Liver (tissue), 3 donors: ENCODE measurements at regions not wholly inside any gene's neighbourhood (a gene's known extent, or its start where the extent isn't known, plus 50 kb on each side); places are given as distances from the start of the nearest gene placed in this dataset.

Source experiments
- EGR1 ChIP-seq, 2 donors: IDR thresholded peaks; 2 replicates each; pipeline ENCODE4 v1.6.1; 2016 to 2018; ENCODE audit warnings: antibody characterized with exemption in 2 of 2, low read depth in 2 of 2
- FOXA1 ChIP-seq: IDR thresholded peaks from 2 replicates; pipeline ENCODE4 v1.6.1; 2016; ENCODE audit warnings: antibody characterized with exemption
- GABPA ChIP-seq, 2 donors: IDR thresholded peaks in 1 of 2; conservative IDR thresholded peaks in 1 of 2; 2 replicates each; pipeline ENCODE4 v1.6.1; 2016; ENCODE audit warnings: antibody characterized with exemption in 2 of 2, mild to moderate bottlenecking in 1 of 2, moderate library complexity in 1 of 2
- HNF4A ChIP-seq, 2 donors: conservative IDR thresholded peaks; 2 replicates each; pipeline ENCODE4 v1.6.1; 2016; ENCODE audit warnings: antibody characterized with exemption in 2 of 2, mild to moderate bottlenecking in 2 of 2
- JUND ChIP-seq, 2 donors: IDR thresholded peaks; 2 replicates each; pipeline ENCODE4 v1.6.1; 2016; ENCODE audit warnings: antibody characterized with exemption in 2 of 2
- NR2F2 ChIP-seq: IDR thresholded peaks from 2 replicates; pipeline ENCODE4 v1.6.1; 2016; ENCODE audit warnings: antibody characterized with exemption
- RAD21 ChIP-seq, 2 donors: IDR thresholded peaks; 2 replicates each; pipeline ENCODE4 v1.6.1; 2016; ENCODE audit warnings: antibody characterized with exemption in 2 of 2, mild to moderate bottlenecking in 2 of 2
- SP1 ChIP-seq: IDR thresholded peaks from 2 replicates; pipeline ENCODE4 v1.6.1; 2018; ENCODE audit warnings: antibody characterized with exemption, mild to moderate bottlenecking
- TAF1 ChIP-seq: conservative IDR thresholded peaks from 2 replicates; pipeline ENCODE4 v1.6.1; 2016; ENCODE audit warnings: antibody characterized with exemption, mild to moderate bottlenecking
- YY1 ChIP-seq: IDR thresholded peaks from 2 replicates; pipeline ENCODE4 v1.6.1; 2016; ENCODE audit warnings: antibody characterized with exemption, mild to moderate bottlenecking
- TF ChIP-seq, protein P1 (sequence below): IDR thresholded peaks from 2 replicates; pipeline ENCODE4 v1.6.1; 2016; ENCODE audit warnings: antibody characterized with exemption
- TF ChIP-seq, protein P2 (sequence below): fragments of 150-350 bp; IDR thresholded peaks from 2 replicates; pipeline ENCODE4 v1.5.1; 2017; ENCODE audit warnings: improper control_type of control experiment, low read depth, low read length; ENCODE audit not compliant: missing input control
- TF ChIP-seq, protein P3 (sequence below): IDR thresholded peaks from 2 replicates; pipeline ENCODE4 v1.6.1; 2016; ENCODE audit warnings: antibody characterized with exemption
- donor health status: healthy.
- donor health status: healthy.

DNA sequence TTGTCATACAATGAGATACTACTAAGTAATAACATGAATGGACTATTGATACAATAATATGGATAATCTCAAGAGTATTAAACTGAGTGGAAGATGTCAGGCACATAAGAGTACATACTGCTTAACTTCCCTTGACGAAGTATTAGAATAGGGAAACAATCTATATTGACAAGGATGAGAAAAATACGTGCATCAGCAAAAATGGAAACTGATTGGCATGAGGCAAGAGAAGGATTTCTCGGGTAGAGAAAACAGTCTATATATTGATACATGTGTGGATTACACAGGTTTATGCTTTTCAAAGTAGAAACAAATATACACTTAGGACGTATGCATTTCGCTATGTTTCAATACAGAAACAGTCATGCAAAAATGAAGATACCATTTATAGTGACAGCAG, 57.4 kb downstream of the PRR20E start:
- no peak for TF ChIP-seq JUND (IDR thresholded peaks at IDR 0.05)
- TF ChIP-seq, protein P1, sequence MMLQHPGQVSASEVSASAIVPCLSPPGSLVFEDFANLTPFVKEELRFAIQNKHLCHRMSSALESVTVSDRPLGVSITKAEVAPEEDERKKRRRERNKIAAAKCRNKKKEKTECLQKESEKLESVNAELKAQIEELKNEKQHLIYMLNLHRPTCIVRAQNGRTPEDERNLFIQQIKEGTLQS, result no peak
- no peak for TF ChIP-seq EGR1 (IDR thresholded peaks at IDR 0.05; ENCODE audit: low read depth in 2 of 2)
- TF ChIP-seq, protein P2, sequence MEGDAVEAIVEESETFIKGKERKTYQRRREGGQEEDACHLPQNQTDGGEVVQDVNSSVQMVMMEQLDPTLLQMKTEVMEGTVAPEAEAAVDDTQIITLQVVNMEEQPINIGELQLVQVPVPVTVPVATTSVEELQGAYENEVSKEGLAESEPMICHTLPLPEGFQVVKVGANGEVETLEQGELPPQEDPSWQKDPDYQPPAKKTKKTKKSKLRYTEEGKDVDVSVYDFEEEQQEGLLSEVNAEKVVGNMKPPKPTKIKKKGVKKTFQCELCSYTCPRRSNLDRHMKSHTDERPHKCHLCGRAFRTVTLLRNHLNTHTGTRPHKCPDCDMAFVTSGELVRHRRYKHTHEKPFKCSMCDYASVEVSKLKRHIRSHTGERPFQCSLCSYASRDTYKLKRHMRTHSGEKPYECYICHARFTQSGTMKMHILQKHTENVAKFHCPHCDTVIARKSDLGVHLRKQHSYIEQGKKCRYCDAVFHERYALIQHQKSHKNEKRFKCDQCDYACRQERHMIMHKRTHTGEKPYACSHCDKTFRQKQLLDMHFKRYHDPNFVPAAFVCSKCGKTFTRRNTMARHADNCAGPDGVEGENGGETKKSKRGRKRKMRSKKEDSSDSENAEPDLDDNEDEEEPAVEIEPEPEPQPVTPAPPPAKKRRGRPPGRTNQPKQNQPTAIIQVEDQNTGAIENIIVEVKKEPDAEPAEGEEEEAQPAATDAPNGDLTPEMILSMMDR, result no peak
- no peak for TF ChIP-seq TAF1
- no peak for TF ChIP-seq GABPA (IDR thresholded peaks at IDR 0.05 in 1 of 2, conservative IDR thresholded peaks at IDR 0.05 in 1 of 2)
- TF ChIP-seq SP1, result no peak
- no peak for TF ChIP-seq FOXA1
- TF ChIP-seq, protein P3, sequence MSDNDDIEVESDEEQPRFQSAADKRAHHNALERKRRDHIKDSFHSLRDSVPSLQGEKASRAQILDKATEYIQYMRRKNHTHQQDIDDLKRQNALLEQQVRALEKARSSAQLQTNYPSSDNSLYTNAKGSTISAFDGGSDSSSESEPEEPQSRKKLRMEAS, result no peak
- TF ChIP-seq YY1, result no peak
- no peak for TF ChIP-seq HNF4A (conservative IDR thresholded peaks at IDR 0.05)
- TF ChIP-seq NR2F2, result no peak
- TF ChIP-seq RAD21 (IDR thresholded peaks at IDR 0.05), result no peak
